NCI-H128 (cell line): ENCODE measurements at regions not wholly inside any gene's neighbourhood (a gene's known extent, or its start where the extent isn't known, plus 50 kb on each side); places are given as distances from the start of the nearest gene placed in this dataset.

ENCODE experiments used
- DNase-seq: peaks from one replicate; lab custom pipeline; 2025; ENCODE audit not compliant: unreplicated experiment; lab: John Stamatoyannopoulos, UW

- no peak for DNase-seq
Observed at GRCh38 chr16:5442986-5443385, 345.4 kb upstream of the EEF2KMT start.

GRCh38 chr16:5442054-5442453 is 344.5 kb upstream of the EEF2KMT start:
- no peak for DNase-seq

GRCh38 chr16:5438591-5438990 is 341.0 kb upstream of the EEF2KMT start:
- no peak for DNase-seq

GRCh38 chr16:5433587-5433986 is 336.0 kb upstream of the EEF2KMT start:
- no peak for DNase-seq

- no peak for DNase-seq
Observed at GRCh38 chr16:5432166-5432565, 334.6 kb upstream of the EEF2KMT start.

- no peak for DNase-seq
Observed at GRCh38 chr16:5430598-5430997, 333.0 kb upstream of the EEF2KMT start.

- no peak for DNase-seq
Observed at GRCh38 chr16:5428932-5429331, 331.3 kb upstream of the EEF2KMT start.

GRCh38 chr16:5427571-5427970 is 330.0 kb upstream of the EEF2KMT start:
- no peak for DNase-seq

GRCh38 chr16:5422643-5423496 is 325.3 kb upstream of the EEF2KMT start:
- DNase-seq, result no peak

- DNase-seq, result no peak
Observed at GRCh38 chr16:5422047-5422446, 324.5 kb upstream of the EEF2KMT start.

GRCh38 chr16:5416013-5416412 is 318.4 kb upstream of the EEF2KMT start:
- DNase-seq, result no peak

- DNase-seq, result no peak
Observed at GRCh38 chr16:5415123-5415522, 317.5 kb upstream of the EEF2KMT start.

GRCh38 chr16:5412731-5413130 is 315.1 kb upstream of the EEF2KMT start:
- DNase-seq, result no peak

- no peak for DNase-seq
Observed at GRCh38 chr16:5398203-5398602, 300.6 kb upstream of the EEF2KMT start.

GRCh38 chr16:5396880-5397279 is 299.3 kb upstream of the EEF2KMT start:
- no peak for DNase-seq

GRCh38 chr16:5393070-5393469 is 295.5 kb upstream of the EEF2KMT start:
- DNase-seq, result no peak

- DNase-seq, result no peak
Observed at GRCh38 chr16:5386989-5387388, 289.4 kb upstream of the EEF2KMT start.

- no peak for DNase-seq
Observed at GRCh38 chr16:5385811-5386210, 288.2 kb upstream of the EEF2KMT start.

- no peak for DNase-seq
Observed at GRCh38 chr16:5385115-5385514, 287.5 kb upstream of the EEF2KMT start.

GRCh38 chr16:5383737-5384136 is 286.1 kb upstream of the EEF2KMT start:
- DNase-seq, result no peak

- DNase-seq, result no peak
Observed at GRCh38 chr16:5382484-5382883, 284.9 kb upstream of the EEF2KMT start.

GRCh38 chr16:5381481-5381880 is 283.9 kb upstream of the EEF2KMT start:
- DNase-seq, result no peak

GRCh38 chr16:5379954-5380353 is 282.4 kb upstream of the EEF2KMT start:
- DNase-seq, result no peak
